LNCAP (cell line): ENCODE measurements at regions not wholly inside any gene's neighbourhood (a gene's known extent, or its start where the extent isn't known, plus 50 kb on each side); places are given as distances from the start of the nearest gene placed in this dataset.

Experiments used
- CTCF ChIP-seq: fragments of 450-650 bp; IDR thresholded peaks from 2 replicates; pipeline ENCODE4 v1.5.1; 2017; ENCODE audit warnings: mild to moderate bottlenecking

GRCh38 chr18:41751652-41752051 is 203.4 kb upstream of the PIK3C3 start:
- TF ChIP-seq CTCF, result no peak

- no peak for TF ChIP-seq CTCF
Measured at GRCh38 chr18:41751161-41751560, 203.9 kb upstream of the PIK3C3 start.

- no peak for TF ChIP-seq CTCF
Measured at GRCh38 chr18:41747723-41748242, 207.3 kb upstream of the PIK3C3 start.

GRCh38 chr18:41745166-41746049 is 209.6 kb upstream of the PIK3C3 start:
- TF ChIP-seq CTCF, result peak; percentile 89

GRCh38 chr18:41744421-41745030 is 210.5 kb upstream of the PIK3C3 start:
- no peak for TF ChIP-seq CTCF

- no peak for TF ChIP-seq CTCF
Measured at GRCh38 chr18:41737218-41737617, 217.8 kb upstream of the PIK3C3 start.

GRCh38 chr18:41734917-41735316 is 220.1 kb upstream of the PIK3C3 start:
- TF ChIP-seq CTCF, result no peak
